Lung (tissue), 11 donors: ENCODE measurements at regions not wholly inside any gene's neighbourhood (a gene's known extent, or its start where the extent isn't known, plus 50 kb on each side); places are given as distances from the start of the nearest gene placed in this dataset.

ENCODE experiments used
- ATAC-seq: fragments of 200-7000 bp; cut with Tn5 transposase; one replicate; pipeline ENCODE4 v1.9.1; 2020; ENCODE audit warnings: moderate number of reproducible peaks; ENCODE audit not compliant: insufficient read depth, low FRiP score
- DNase-seq, 3 donors: peaks; one replicate each; pipeline ENCODE4 v3.0.0-alpha.2; 2013 to 2017
- H3K27ac ChIP-seq, 2 donors: one replicate each; pipeline ENCODE4 v1.5.1; 2013; ENCODE audit warnings: mild to moderate bottlenecking in 2 of 2, moderate library complexity in 2 of 2, control low read depth in 1 of 2, inconsistent platforms in 1 of 2, low read depth in 1 of 2, low read length in 1 of 2
- H3K27me3 ChIP-seq, 3 donors: one replicate each; pipeline ENCODE4 v1.5.1; 2013; ENCODE audit warnings: low read length in 2 of 3; ENCODE audit not compliant: control insufficient read depth in 3 of 3, insufficient read depth in 3 of 3
- H3K36me3 ChIP-seq, 4 donors: one replicate each; pipeline ENCODE4 v1.5.1; 2013; ENCODE audit warnings: low read length in 4 of 4, mild to moderate bottlenecking in 1 of 4, moderate library complexity in 1 of 4; ENCODE audit not compliant: control insufficient read depth in 4 of 4, insufficient read depth in 4 of 4
- H3K4me1 ChIP-seq, 5 donors: one replicate each; pipeline ENCODE4 v1.5.1; 2013; ENCODE audit warnings: low read length in 5 of 5, mild to moderate bottlenecking in 2 of 5, moderate library complexity in 1 of 5; ENCODE audit not compliant: control insufficient read depth in 5 of 5, insufficient read depth in 5 of 5
- H3K4me3 ChIP-seq: one replicate; pipeline ENCODE4 v1.5.1; 2013; ENCODE audit warnings: mild to moderate bottlenecking, control low read depth, moderate library complexity
- H3K9ac ChIP-seq, 2 donors: one replicate each; pipeline ENCODE4 v1.5.1; 2013; ENCODE audit warnings: low read length in 2 of 2, control low read depth in 1 of 2; ENCODE audit not compliant: insufficient read depth in 1 of 2
- H3K9me3 ChIP-seq, 4 donors: one replicate each; pipeline ENCODE4 v1.5.1; 2013; ENCODE audit warnings: low read length in 3 of 4, mild to moderate bottlenecking in 1 of 4, moderate library complexity in 1 of 4; ENCODE audit not compliant: control insufficient read depth in 4 of 4, insufficient read depth in 3 of 4
- CTCF ChIP-seq: IDR thresholded peaks from 2 replicates; pipeline ENCODE4 v1.5.1; 2012; ENCODE audit warnings: mild to moderate bottlenecking; ENCODE audit errors: control extremely low read depth, extremely low read depth
- WGBS, 2 donors: extraction: QIAGEN DNeasy Blood & Tissue Kit; methylation state at CpG; one replicate each; pipeline ENCODE4 v1.1.7; 2013; 5-methylcytosine and 5-hydroxymethylcytosine counted together
- donor health status: control.
- donor health status: control.
- donor health status: Bipolar disorder and iron deficiency.
- donor health status: healthy.
- donor health status: DM: yes; HTN: yes; CAD: no.

- Histone ChIP-seq H3K9me3 (peaks cover 0 to 5% (median 0%) of the 10 kb centered on the region in 4 donors), H3K9ac (no peak overlapping the region), H3K27me3 (no peaks in the 10 kb centered on the region), H3K4me3 (no peak overlapping the region), H3K27ac (no peak overlapping the region), H3K4me1 (no peaks in the 10 kb centered on the region), H3K36me3 (no peaks in the 10 kb centered on the region)
- ATAC-seq (no peak), DNase-seq (no peak)
- TF ChIP-seq CTCF: no peak
- WGBS, 2 donors: 0 to 28% methylated on average over 1 of the region's 1 CpG
Measured at GRCh38 chr1:95518310-95518709, 284.3 kb downstream of the RWDD3 start.

GRCh38 chr1:95520390-95520789 lies 286.4 kb downstream of the RWDD3 start:
- Histone ChIP-seq H3K9ac (no peak overlapping the region), H3K9me3 (peaks cover 0 to 18% (median 3%) of the 10 kb centered on the region in 4 donors), H3K36me3 (no peaks in the 10 kb centered on the region), H3K4me3 (no peak overlapping the region), H3K4me1 (no peaks in the 10 kb centered on the region), H3K27ac (no peak overlapping the region), H3K27me3 (no peaks in the 10 kb centered on the region)
- 73 to 74% methylated on average over 2 of the region's 2 CpGs for WGBS, 2 donors
- TF ChIP-seq CTCF: no peak
- ATAC-seq (no peak), DNase-seq (no peak)

GRCh38 chr1:95532335-95532734 lies 298.3 kb downstream of the RWDD3 start:
- Histone ChIP-seq H3K9ac (no peak overlapping the region), H3K4me1 (no peaks in the 10 kb centered on the region), H3K9me3 (no peaks in the 10 kb centered on the region), H3K27ac (no peak overlapping the region), H3K36me3 (no peaks in the 10 kb centered on the region), H3K27me3 (no peaks in the 10 kb centered on the region), H3K4me3 (no peak overlapping the region)
- ATAC-seq: no peak
- WGBS, 2 donors: 63 to 64% methylated on average over 1 of the region's 1 CpG
- DNase-seq: no peak
- no peak for TF ChIP-seq CTCF

GRCh38 chr1:95534985-95535384 lies 301.0 kb downstream of the RWDD3 start:
- Histone ChIP-seq H3K4me1 (no peaks in the 10 kb centered on the region), H3K36me3 (no peaks in the 10 kb centered on the region), H3K27ac (no peak overlapping the region), H3K4me3 (no peak overlapping the region), H3K9me3 (no peaks in the 10 kb centered on the region), H3K27me3 (no peaks in the 10 kb centered on the region), H3K9ac (no peak overlapping the region)
- DNase-seq (no peak), ATAC-seq (no peak)
- no peak for TF ChIP-seq CTCF
- 51 to 63% methylated on average over 5 of the region's 5 CpGs for WGBS, 2 donors
